OCI-LY3 (cell line): ENCODE measurements at regions not wholly inside any gene's neighbourhood (a gene's known extent, or its start where the extent isn't known, plus 50 kb on each side); places are given as distances from the start of the nearest gene placed in this dataset.
"Not testable (repeated sequence)": the region's sequence is repeated elsewhere in the genome, so short reads cannot be mapped to it uniquely, and the experiment has no call there.

Experiments used
- CTCF ChIP-seq: fragments of 200-600, 300-600 bp; sonication (generic); IDR thresholded peaks from 2 replicates; pipeline ENCODE4 v1.5.1; 2014; ENCODE audit warnings: antibody characterized with exemption, low read length, low read depth
- EZH2phosphoT487 ChIP-seq: fragments of 200-600 bp; shearing (Covaris generic); IDR thresholded peaks from 2 replicates; pipeline ENCODE4 v1.6.1; 2018; ENCODE audit warnings: antibody characterized with exemption, mixed run types, low read depth

GRCh38 chr22:33122439-33122838, 64.3 kb upstream of the SYN3 start:
- TF ChIP-seq CTCF, EZH2phosphoT487: not testable (repeated sequence)
